ENCODE measurements at regions not wholly inside any gene's neighbourhood (a gene's known extent, or its start where the extent isn't known, plus 50 kb on each side); places are given as distances from the start of the nearest gene placed in this dataset.

- ATAC-seq (no peak), DNase-seq (no peak)
- 7 to 15% (median 12%) methylated on average over 3 of the region's 3 CpGs for WGBS, 4 donors
- Histone ChIP-seq H3K4me1 (no peaks in the 10 kb centered on the region), H3K36me3 (no peaks in the 10 kb centered on the region), H3K9me3 (no peaks in the 10 kb centered on the region), H3K27ac (no peak overlapping the region), H3K4me3 (no peak overlapping the region), H3K27me3 (peaks cover 0 to 18% (median 0%) of the 10 kb centered on the region in 9 donors)
- intact Hi-C loops (cut with DNase I), result no loop called here
- TF ChIP-seq, protein P1, sequence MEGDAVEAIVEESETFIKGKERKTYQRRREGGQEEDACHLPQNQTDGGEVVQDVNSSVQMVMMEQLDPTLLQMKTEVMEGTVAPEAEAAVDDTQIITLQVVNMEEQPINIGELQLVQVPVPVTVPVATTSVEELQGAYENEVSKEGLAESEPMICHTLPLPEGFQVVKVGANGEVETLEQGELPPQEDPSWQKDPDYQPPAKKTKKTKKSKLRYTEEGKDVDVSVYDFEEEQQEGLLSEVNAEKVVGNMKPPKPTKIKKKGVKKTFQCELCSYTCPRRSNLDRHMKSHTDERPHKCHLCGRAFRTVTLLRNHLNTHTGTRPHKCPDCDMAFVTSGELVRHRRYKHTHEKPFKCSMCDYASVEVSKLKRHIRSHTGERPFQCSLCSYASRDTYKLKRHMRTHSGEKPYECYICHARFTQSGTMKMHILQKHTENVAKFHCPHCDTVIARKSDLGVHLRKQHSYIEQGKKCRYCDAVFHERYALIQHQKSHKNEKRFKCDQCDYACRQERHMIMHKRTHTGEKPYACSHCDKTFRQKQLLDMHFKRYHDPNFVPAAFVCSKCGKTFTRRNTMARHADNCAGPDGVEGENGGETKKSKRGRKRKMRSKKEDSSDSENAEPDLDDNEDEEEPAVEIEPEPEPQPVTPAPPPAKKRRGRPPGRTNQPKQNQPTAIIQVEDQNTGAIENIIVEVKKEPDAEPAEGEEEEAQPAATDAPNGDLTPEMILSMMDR (IDR thresholded peaks at IDR 0.05), result no peak
- no peak for TF ChIP-seq POLR2A (IDR thresholded peaks at IDR 0.05)
Observed at GRCh38 chr22:49360746-49361145, 466.9 kb downstream of the BRD1 start.

- peaks cover 0 to 24% (median 5%) of the 10 kb centered on the region in 9 donors for H3K27me3 ChIP-seq
- WGBS, 4 donors, result 68 to 70% (median 70%) methylated on average over 8 of the region's 8 CpGs
- intact Hi-C loops (cut with DNase I), result no loop called here
Observed at GRCh38 chr22:49359076-49359475, 468.6 kb downstream of the BRD1 start.

GRCh38 chr22:49357661-49358440 is 469.8 kb downstream of the BRD1 start:
- ATAC-seq (no peak), DNase-seq (no peak)
- intact Hi-C loops (cut with DNase I), result no loop called here
- Histone ChIP-seq H3K4me3 (no peak overlapping the region), H3K36me3 (no peaks in the 10 kb centered on the region), H3K27me3 (peaks cover 0 to 21% (median 5%) of the 10 kb centered on the region in 9 donors), H3K9me3 (no peaks in the 10 kb centered on the region), H3K4me1 (no peaks in the 10 kb centered on the region), H3K27ac (no peak overlapping the region)
- 83 to 88% (median 87%) methylated on average over 20 of the region's 20 CpGs for WGBS, 4 donors
- no peak for TF ChIP-seq POLR2A (IDR thresholded peaks at IDR 0.05)
- TF ChIP-seq, protein P1 (IDR thresholded peaks at IDR 0.05), result no peak

More at GRCh38 chr22:49359076-49359475, 468.6 kb downstream of the BRD1 start:
- no peak overlapping the region for H3K27ac ChIP-seq
- TF ChIP-seq, protein P1 (IDR thresholded peaks at IDR 0.05), result no peak
- no peak for TF ChIP-seq POLR2A (IDR thresholded peaks at IDR 0.05)
- no peak for DNase-seq
- no peak overlapping the region for H3K4me3 ChIP-seq
- no peaks in the 10 kb centered on the region for H3K4me1 ChIP-seq
- H3K36me3 ChIP-seq, result no peaks in the 10 kb centered on the region
- no peaks in the 10 kb centered on the region for H3K9me3 ChIP-seq
- no peak for ATAC-seq

- TF ChIP-seq, protein P1 (IDR thresholded peaks at IDR 0.05), result no peak
- TF ChIP-seq POLR2A (IDR thresholded peaks at IDR 0.05), result no peak
- intact Hi-C loops (cut with DNase I), result no loop called here
- no peaks in the 10 kb centered on the region for H3K4me1 ChIP-seq
- peaks cover 0 to 28% (median 5%) of the 10 kb centered on the region in 9 donors for H3K27me3 ChIP-seq
- H3K36me3 ChIP-seq, result no peaks in the 10 kb centered on the region
- no peak overlapping the region for H3K27ac ChIP-seq
- ATAC-seq (no peak), DNase-seq (no peak)
- H3K4me3 ChIP-seq, result no peak overlapping the region
- H3K9me3 ChIP-seq, result no peaks in the 10 kb centered on the region
- 89 to 92% (median 89%) methylated on average over 3 of the region's 3 CpGs for WGBS, 4 donors
Observed at GRCh38 chr22:49356428-49356827, 471.2 kb downstream of the BRD1 start.

Data from heart left ventricle (tissue), 16 donors.